ENCODE measurements at regions not wholly inside any gene's neighbourhood (a gene's known extent, or its start where the extent isn't known, plus 50 kb on each side); places are given as distances from the start of the nearest gene placed in this dataset.

DNA sequence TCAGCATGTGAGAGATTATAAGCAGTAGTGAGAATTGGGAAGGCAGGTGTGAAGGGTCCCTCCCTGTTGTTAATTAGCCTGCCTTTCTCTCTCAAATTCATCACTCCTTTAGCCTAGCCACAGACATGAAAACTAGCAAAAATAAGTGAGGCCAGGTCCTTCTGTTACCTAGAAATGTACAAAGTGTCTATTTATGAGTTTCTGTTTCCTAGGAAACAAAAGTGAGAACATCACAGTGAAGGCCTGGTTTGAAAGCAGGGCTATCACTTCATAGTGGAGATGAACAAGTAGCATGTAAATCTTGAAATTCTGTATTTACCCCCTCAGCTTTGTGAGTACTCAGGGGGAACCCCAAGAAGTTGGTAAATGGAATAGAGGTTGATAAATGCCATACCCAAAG, 78.2 kb upstream of the UMPS start:
- Histone ChIP-seq H3K79me2 (ENCODE audit: insufficient read depth, low read length) (peaks cover 3% of the 10 kb centered on the region), H3K9ac (ENCODE audit: insufficient read depth, low read depth, low read length) (no peak overlapping the region), H3K36me3 (replicated peaks in 1 of 2; ENCODE audit: control insufficient read depth in 1 of 2, insufficient read depth in 2 of 2, low read length in 2 of 2) (peaks cover 14 to 49% of the 10 kb centered on the region in 2 experiments), H3K4me3 (replicated peaks in 1 of 3; ENCODE audit: insufficient read depth in 1 of 3, low read depth in 2 of 3, low read length in 3 of 3) (no peak overlapping the region), H3K4me1 (ENCODE audit: insufficient read depth, low read length) (peaks cover 30% of the 10 kb centered on the region), H3K27me3 (ENCODE audit: control insufficient read depth in 1 of 2, insufficient read depth in 2 of 2, low read length in 2 of 2) (no peaks in the 10 kb centered on the region), H3K27ac (ENCODE audit: extremely low read length, insufficient read depth, low read length) (no peak overlapping the region), H3K4me2 (ENCODE audit: low read depth, low read length) (no peak overlapping the region), H3K9me3 (ENCODE audit: low read length) (no peaks in the 10 kb centered on the region), H4K20me1 (ENCODE audit: insufficient read depth, low read length) (no peaks in the 10 kb centered on the region), H2AFZ (ENCODE audit: low read length) (no peak overlapping the region)
- in situ Hi-C loops (cut with HindIII; ENCODE audit: extremely low pct_ligation_motif_present, low pct_unique_long_range_greater_than_20kb) (no loop called here), intact Hi-C loops (cut with micrococcal nuclease; ENCODE audit: unreplicated experiment) (no loop called here)
- DNase-seq (ENCODE audit: low spot score) (no peak), FAIRE-seq (no peak), ATAC-seq (no peak)
- no TSS peak for BruUV-seq (replicated peaks)
- CTCF ChIA-PET (ENCODE audit: low intra/inter-chr PET ratio, low total read pairs): no interaction called here
- TF ChIP-seq, protein P1, sequence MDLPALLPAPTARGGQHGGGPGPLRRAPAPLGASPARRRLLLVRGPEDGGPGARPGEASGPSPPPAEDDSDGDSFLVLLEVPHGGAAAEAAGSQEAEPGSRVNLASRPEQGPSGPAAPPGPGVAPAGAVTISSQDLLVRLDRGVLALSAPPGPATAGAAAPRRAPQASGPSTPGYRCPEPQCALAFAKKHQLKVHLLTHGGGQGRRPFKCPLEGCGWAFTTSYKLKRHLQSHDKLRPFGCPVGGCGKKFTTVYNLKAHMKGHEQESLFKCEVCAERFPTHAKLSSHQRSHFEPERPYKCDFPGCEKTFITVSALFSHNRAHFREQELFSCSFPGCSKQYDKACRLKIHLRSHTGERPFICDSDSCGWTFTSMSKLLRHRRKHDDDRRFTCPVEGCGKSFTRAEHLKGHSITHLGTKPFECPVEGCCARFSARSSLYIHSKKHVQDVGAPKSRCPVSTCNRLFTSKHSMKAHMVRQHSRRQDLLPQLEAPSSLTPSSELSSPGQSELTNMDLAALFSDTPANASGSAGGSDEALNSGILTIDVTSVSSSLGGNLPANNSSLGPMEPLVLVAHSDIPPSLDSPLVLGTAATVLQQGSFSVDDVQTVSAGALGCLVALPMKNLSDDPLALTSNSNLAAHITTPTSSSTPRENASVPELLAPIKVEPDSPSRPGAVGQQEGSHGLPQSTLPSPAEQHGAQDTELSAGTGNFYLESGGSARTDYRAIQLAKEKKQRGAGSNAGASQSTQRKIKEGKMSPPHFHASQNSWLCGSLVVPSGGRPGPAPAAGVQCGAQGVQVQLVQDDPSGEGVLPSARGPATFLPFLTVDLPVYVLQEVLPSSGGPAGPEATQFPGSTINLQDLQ (CRISPR knock-in tag; IDR thresholded peaks at IDR 0.05): no peak
- TF ChIP-seq BRCA1 (CRISPR knock-in tag; IDR thresholded peaks at IDR 0.05) (no peak), ZNF235 (CRISPR knock-in tag; IDR thresholded peaks at IDR 0.05; ENCODE audit: borderline replicate concordance) (no peak), PAX8 (CRISPR knock-in tag; IDR thresholded peaks at IDR 0.05; ENCODE audit: borderline replicate concordance) (no peak), NCOA5 (CRISPR knock-in tag; IDR thresholded peaks at IDR 0.05) (no peak), ATRX (CRISPR knock-in tag; IDR thresholded peaks at IDR 0.05; ENCODE audit: borderline replicate concordance) (no peak), AGO2 (optimal IDR thresholded peaks at IDR 0.05; ENCODE audit: low read depth, low read length) (no peak), SP2 (CRISPR knock-in tag; IDR thresholded peaks at IDR 0.05) (no peak), SUZ12 (IDR thresholded peaks at IDR 0.05; ENCODE audit: low read depth, low read length) (no peak)
- TF ChIP-seq, protein P2, sequence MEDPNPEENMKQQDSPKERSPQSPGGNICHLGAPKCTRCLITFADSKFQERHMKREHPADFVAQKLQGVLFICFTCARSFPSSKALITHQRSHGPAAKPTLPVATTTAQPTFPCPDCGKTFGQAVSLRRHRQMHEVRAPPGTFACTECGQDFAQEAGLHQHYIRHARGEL (CRISPR knock-in tag; IDR thresholded peaks at IDR 0.05): no peak
- TF ChIP-seq, protein P3, sequence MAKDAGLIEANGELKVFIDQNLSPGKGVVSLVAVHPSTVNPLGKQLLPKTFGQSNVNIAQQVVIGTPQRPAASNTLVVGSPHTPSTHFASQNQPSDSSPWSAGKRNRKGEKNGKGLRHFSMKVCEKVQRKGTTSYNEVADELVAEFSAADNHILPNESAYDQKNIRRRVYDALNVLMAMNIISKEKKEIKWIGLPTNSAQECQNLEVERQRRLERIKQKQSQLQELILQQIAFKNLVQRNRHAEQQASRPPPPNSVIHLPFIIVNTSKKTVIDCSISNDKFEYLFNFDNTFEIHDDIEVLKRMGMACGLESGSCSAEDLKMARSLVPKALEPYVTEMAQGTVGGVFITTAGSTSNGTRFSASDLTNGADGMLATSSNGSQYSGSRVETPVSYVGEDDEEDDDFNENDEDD (CRISPR knock-in tag; IDR thresholded peaks at IDR 0.05; ENCODE audit: borderline replicate concordance): no peak
- POLR2A ChIA-PET: interaction anchor here (11.3 kb wide), 1 partner anchor 16 kb away, joined by 78 read pairs; no protein-coding TSS in a partner anchor

Measured in HepG2 (cell line).